Esophagus muscularis mucosa (tissue), 4 donors: ENCODE measurements at regions not wholly inside any gene's neighbourhood (a gene's known extent, or its start where the extent isn't known, plus 50 kb on each side); places are given as distances from the start of the nearest gene placed in this dataset.

Experiments used
- DNase-seq: peaks from one replicate; pipeline ENCODE4 v3.0.0-alpha.2; 2017; ENCODE audit errors: extremely low spot score
- H3K27ac ChIP-seq, 4 donors: fragments of 200-600 bp; sonication (generic); replicated peaks in 1 of 4; 1 replicate in 3 of 4; 2 replicates in 1 of 4; pipeline ENCODE4 v1.5.1; 2016 to 2019; ENCODE audit warnings: mild to moderate bottlenecking in 1 of 4
- H3K27me3 ChIP-seq, 4 donors: fragments of 200-600 bp; sonication (generic); one replicate each; pipeline versions ENCODE4 v1.5.1 to v1.6.0; 2016 to 2019
- H3K36me3 ChIP-seq, 4 donors: fragments of 200-600 bp; sonication (generic); one replicate each; pipeline ENCODE4 v1.5.1; 2016 to 2019
- H3K4me1 ChIP-seq, 4 donors: fragments of 200-600 bp; sonication (generic); one replicate each; pipeline ENCODE4 v1.5.1; 2016 to 2019
- H3K4me3 ChIP-seq, 4 donors: fragments of 200-600 bp; sonication (generic); 1 replicate in 2 of 4; 2 replicates in 2 of 4; pipeline ENCODE4 v1.5.1; 2016 to 2019; ENCODE audit warnings: mild to moderate bottlenecking in 4 of 4, moderate library complexity in 1 of 4
- H3K9me3 ChIP-seq, 4 donors: fragments of 200-600 bp; sonication (generic); 1 replicate in 3 of 4; 2 replicates in 1 of 4; pipeline ENCODE4 v1.5.1; 2016 to 2019
- EP300 ChIP-seq: sonication (generic); formaldehyde crosslinking; IDR thresholded peaks from one replicate; pipeline ENCODE4 v1.6.1; 2017; ENCODE audit warnings: antibody characterized with exemption
- POLR2A ChIP-seq: fragments of 450-650 bp; IDR thresholded peaks from one replicate; pipeline ENCODE4 v1.6.1; 2017; ENCODE audit warnings: antibody characterized with exemption, moderate library complexity, mild to moderate bottlenecking, low read depth
- POLR2AphosphoS5 ChIP-seq, 2 donors: sonication (generic); formaldehyde crosslinking; IDR thresholded peaks; one replicate each; pipeline ENCODE4 v1.6.1; 2017; ENCODE audit warnings: antibody characterized with exemption in 2 of 2
- WGBS: methylation state at CpG from one replicate; pipeline ENCODE4 v1.1.5; 2018; 5-methylcytosine and 5-hydroxymethylcytosine counted together
- intact Hi-C: fragments of 100-400 bp; cut with DNase I; formaldehyde crosslinking; loops from one replicate; pipeline ENCODE4 v1.15.1; 2023
- TF ChIP-seq, protein P1 (sequence below), 3 experiments: fragments of 200-600 bp in 2 of 3; fragments of 450-650 bp in 1 of 3; sonication (generic) in 2 of 3; IDR thresholded peaks; one replicate each; pipeline ENCODE4 v1.5.1; 2017 to 2019; ENCODE audit warnings: antibody characterized with exemption in 3 of 3, mild to moderate bottlenecking in 2 of 3, moderate library complexity in 1 of 3

DNA sequence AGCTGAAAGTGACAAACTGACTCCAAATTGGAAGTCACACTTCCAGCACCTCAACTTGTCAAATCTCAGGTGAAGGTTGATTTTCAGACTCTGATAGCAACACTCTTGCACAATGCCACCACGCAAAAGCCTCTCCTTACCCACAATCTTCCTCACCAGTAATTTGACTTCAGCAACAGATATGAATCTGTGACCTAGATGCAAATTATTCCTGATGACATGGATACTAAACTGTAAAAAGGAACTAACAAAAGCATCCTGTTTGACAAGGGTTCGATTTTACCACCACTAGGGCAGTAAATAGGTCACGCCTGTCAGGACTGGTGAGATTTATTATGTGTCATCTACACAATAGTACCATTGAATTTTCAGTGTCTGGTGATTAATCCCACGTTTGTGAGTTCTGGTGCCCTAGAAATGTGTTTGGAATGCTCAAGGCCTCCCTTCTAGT lies 134.4 kb upstream of the COL21A1 start:
- intact Hi-C loops, result no loop called here
- Histone ChIP-seq H3K9me3 (no peaks in the 10 kb centered on the region), H3K4me1 (peaks cover 3 to 53% (median 47%) of the 10 kb centered on the region in 4 donors), H3K36me3 (no peaks in the 10 kb centered on the region), H3K4me3 (no peak overlapping the region), H3K27me3 (no peaks in the 10 kb centered on the region), H3K27ac (peak overlapping the region; percentile 31 to 53 (median 35))
- 52% methylated on average over 4 of the region's 4 CpGs for WGBS
- TF ChIP-seq, protein P1, sequence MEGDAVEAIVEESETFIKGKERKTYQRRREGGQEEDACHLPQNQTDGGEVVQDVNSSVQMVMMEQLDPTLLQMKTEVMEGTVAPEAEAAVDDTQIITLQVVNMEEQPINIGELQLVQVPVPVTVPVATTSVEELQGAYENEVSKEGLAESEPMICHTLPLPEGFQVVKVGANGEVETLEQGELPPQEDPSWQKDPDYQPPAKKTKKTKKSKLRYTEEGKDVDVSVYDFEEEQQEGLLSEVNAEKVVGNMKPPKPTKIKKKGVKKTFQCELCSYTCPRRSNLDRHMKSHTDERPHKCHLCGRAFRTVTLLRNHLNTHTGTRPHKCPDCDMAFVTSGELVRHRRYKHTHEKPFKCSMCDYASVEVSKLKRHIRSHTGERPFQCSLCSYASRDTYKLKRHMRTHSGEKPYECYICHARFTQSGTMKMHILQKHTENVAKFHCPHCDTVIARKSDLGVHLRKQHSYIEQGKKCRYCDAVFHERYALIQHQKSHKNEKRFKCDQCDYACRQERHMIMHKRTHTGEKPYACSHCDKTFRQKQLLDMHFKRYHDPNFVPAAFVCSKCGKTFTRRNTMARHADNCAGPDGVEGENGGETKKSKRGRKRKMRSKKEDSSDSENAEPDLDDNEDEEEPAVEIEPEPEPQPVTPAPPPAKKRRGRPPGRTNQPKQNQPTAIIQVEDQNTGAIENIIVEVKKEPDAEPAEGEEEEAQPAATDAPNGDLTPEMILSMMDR (IDR thresholded peaks at IDR 0.05), result no peak
- DNase-seq, result no peak

DNA sequence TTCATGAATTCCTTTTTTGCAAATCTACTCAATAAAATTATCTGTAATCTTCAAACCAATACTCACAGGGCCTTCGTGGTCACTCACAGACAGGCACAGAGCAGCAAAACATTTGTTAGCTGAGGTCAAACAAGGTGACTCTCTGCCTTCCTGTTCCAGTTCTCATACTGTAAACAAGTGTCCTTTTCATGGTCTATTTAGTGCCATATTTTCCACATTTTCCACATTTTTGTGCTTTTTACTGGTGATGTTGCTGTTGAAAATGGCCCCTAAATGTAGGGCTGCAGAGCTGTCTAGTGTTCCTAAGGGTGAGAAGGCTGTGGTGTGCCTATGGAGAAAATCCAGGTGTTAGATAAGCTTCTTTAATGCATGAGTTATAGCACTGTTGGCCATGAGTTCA lies 133.1 kb upstream of the COL21A1 start:
- no peak overlapping the region for H3K27ac ChIP-seq
- no peaks in the 10 kb centered on the region for H3K9me3 ChIP-seq
- H3K36me3 ChIP-seq, result no peaks in the 10 kb centered on the region
- no peak overlapping the region for H3K4me3 ChIP-seq
- TF ChIP-seq POLR2A (no peak), EP300 (no peak), POLR2AphosphoS5 (IDR thresholded peaks at IDR 0.05) (no peak)
- TF ChIP-seq, protein P1 (IDR thresholded peaks at IDR 0.05), result no peak
- peaks cover 11 to 57% (median 53%) of the 10 kb centered on the region in 4 donors for H3K4me1 ChIP-seq
- no peak for DNase-seq
- WGBS, result 71% methylated on average over 1 of the region's 1 CpG
- H3K27me3 ChIP-seq, result no peaks in the 10 kb centered on the region
- intact Hi-C loops, result no loop called here

DNA sequence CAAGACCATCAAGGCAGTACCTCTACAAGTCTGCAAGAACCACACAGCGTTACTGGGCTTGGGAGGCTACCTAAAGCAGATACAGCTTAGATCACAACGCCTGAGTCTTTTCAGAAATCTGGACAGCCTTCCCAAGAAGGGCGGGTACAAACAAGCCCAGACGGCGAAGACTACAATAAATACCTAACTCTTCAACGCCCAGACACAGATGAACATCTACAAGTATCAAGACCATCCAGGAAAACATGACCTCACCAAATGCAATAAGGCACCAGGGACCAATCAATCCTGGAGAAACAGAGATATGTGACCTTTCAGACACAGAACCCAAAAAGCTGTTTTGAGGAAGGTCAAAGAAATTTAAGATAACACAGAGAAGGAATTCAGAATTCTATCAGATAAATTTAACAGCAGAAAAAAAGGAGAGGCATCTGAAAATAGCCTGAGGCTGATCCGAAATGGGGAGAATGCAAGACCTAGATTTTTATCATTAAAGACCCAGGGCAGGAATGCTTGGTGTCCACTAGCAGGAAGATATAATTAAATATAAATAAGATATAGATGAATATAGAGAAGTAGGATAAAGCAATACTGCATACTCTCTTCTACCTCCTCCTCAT lies 131.7 kb upstream of the COL21A1 start:
- no peak for DNase-seq
- WGBS, result 80% methylated on average over 7 of the region's 7 CpGs
- H3K4me1 ChIP-seq, result peaks cover 14 to 62% (median 54%) of the 10 kb centered on the region in 4 donors
- TF ChIP-seq, protein P1 (IDR thresholded peaks at IDR 0.05), result no peak
- TF ChIP-seq POLR2A (no peak), POLR2AphosphoS5 (IDR thresholded peaks at IDR 0.05) (no peak), EP300 (no peak)
- intact Hi-C loops, result loop anchor here (5.0 to 10.0 kb wide), 2 partner anchors 58 to 106 kb away; no protein-coding TSS in a partner anchor
- H3K4me3 ChIP-seq, result no peak overlapping the region
- no peaks in the 10 kb centered on the region for H3K9me3 ChIP-seq
- no peak overlapping the region for H3K27ac ChIP-seq
- no peaks in the 10 kb centered on the region for H3K36me3 ChIP-seq
- no peaks in the 10 kb centered on the region for H3K27me3 ChIP-seq

DNA sequence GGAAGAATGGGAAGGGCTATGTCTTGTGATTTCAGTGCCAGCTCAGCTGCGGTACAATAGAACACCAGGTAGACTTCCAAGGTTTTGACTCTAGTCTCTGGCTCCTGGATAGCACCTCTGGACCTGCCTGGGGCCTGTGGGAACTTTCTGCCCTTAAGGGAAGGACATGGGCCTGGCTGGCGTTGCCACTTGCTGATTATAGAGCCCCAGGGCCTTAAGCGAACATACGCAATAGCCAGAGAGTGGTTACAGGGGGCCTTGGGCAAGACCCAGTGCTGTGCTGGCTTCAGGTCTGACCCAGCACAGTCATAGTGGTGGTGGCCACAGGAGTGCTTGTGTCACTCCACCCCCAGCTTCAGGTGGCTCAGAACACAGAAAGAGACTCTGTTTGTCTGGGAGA lies 131.1 kb upstream of the COL21A1 start:
- intact Hi-C loops, result loop anchor here (5.0 to 10.0 kb wide), 2 partner anchors 59 to 106 kb away; no protein-coding TSS in a partner anchor
- no peak for DNase-seq
- Histone ChIP-seq H3K4me3 (no peak overlapping the region), H3K27me3 (no peaks in the 10 kb centered on the region), H3K4me1 (peaks cover 14 to 62% (median 53%) of the 10 kb centered on the region in 4 donors), H3K36me3 (no peaks in the 10 kb centered on the region), H3K9me3 (no peaks in the 10 kb centered on the region), H3K27ac (no peak overlapping the region)
- TF ChIP-seq, protein P1 (IDR thresholded peaks at IDR 0.05), result no peak
- no peak for TF ChIP-seq POLR2AphosphoS5 (IDR thresholded peaks at IDR 0.05)
- TF ChIP-seq POLR2A, result no peak
- no peak for TF ChIP-seq EP300
- WGBS, result 89% methylated on average over 4 of the region's 4 CpGs

DNA sequence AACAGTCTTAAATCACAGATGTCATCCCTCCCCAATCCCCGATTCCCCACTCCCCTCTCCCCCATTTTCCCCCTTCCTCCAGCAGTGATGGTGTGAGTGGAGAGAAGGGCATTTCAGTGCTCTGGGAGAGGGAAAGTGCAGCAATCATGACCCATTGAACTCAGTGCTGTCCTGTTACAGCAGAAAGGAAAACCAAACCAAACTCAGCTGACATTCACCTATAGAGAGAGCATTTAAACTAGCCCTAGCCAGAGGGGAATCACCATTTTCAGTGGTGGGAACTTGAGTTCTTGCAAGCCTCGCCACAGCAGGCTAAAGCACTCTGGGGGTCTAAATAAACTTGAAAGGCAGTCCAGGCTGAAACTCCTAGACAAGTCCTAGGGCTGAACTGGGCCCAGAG lies 129.9 kb upstream of the COL21A1 start:
- no peak for DNase-seq
- intact Hi-C loops, result loop anchor here (5.0 to 10.0 kb wide), 2 partner anchors 60 to 108 kb away; no protein-coding TSS in a partner anchor
- no peaks in the 10 kb centered on the region for H3K36me3 ChIP-seq
- no peaks in the 10 kb centered on the region for H3K9me3 ChIP-seq
- no peak overlapping the region for H3K27ac ChIP-seq
- H3K27me3 ChIP-seq, result no peaks in the 10 kb centered on the region
- 93% methylated on average over 2 of the region's 2 CpGs for WGBS
- H3K4me3 ChIP-seq, result no peak overlapping the region
- H3K4me1 ChIP-seq, result peaks cover 22 to 63% (median 57%) of the 10 kb centered on the region in 4 donors
- no peak for TF ChIP-seq EP300
- no peak for TF ChIP-seq POLR2A
- TF ChIP-seq POLR2AphosphoS5 (IDR thresholded peaks at IDR 0.05), result no peak
- TF ChIP-seq, protein P1 (IDR thresholded peaks at IDR 0.05), result no peak
